Endothelial cell of umbilical vein (primary cell): ENCODE measurements at regions not wholly inside any gene's neighbourhood (a gene's known extent, or its start where the extent isn't known, plus 50 kb on each side); places are given as distances from the start of the nearest gene placed in this dataset.

ENCODE experiments used
- BruUV-seq: library from RNA; stranded (reverse); fragments of 400-500 nt; replicated peaks from 2 replicates; lab custom pipeline; 2021; lab: Mats Ljungman, UMichigan
- CTCF ChIA-PET: fragments of 300-600, 350-600 bp; sonication (Branson Sonifier 250); formaldehyde crosslinking; loops from one replicate; lab custom pipeline; 2021; ENCODE audit warnings: antibody characterized with exemption, inconsistent platforms; lab: Charles Lee
- POLR2A ChIA-PET: fragments of 300-600, 350-600 bp; sonication (Branson Sonifier 250); formaldehyde crosslinking; loops from one replicate; lab custom pipeline; 2021; ENCODE audit warnings: antibody characterized with exemption, inconsistent platforms; lab: Charles Lee
- DNase-seq: peaks from one replicate; pipeline ENCODE4 v3.0.0-alpha.2; 2011; ENCODE audit warnings: low read depth, low spot score
- FAIRE-seq: peaks from 2 replicates; lab custom pipeline; 2011; peaks lifted over from hg19 to GRCh38; lab: Jason Lieb, UNC
- H2AFZ ChIP-seq: 2 replicates; pipeline ENCODE4 v1.6.0; 2012; ENCODE audit warnings: low read depth, low read length, control low read depth, inconsistent platforms
- H3K27ac ChIP-seq: 2 replicates; pipeline ENCODE4 v1.5.1; 2011; ENCODE audit warnings: low read depth, mild to moderate bottlenecking, control low read depth, low read length, moderate library complexity; ENCODE audit not compliant: insufficient read depth
- H3K27me3 ChIP-seq, 2 experiments: 2 replicates each; pipeline versions ENCODE4 v1.6.0 to v1.6.1; 2011; ENCODE audit warnings: low read length in 2 of 2, mixed read lengths in 1 of 2; ENCODE audit not compliant: control insufficient read depth in 2 of 2, insufficient read depth in 2 of 2
- H3K36me3 ChIP-seq, 2 experiments: 2 replicates in 1 of 2; 3 replicates in 1 of 2; pipeline ENCODE4 v1.5.1; 2011; ENCODE audit warnings: low read length in 2 of 2, mild to moderate bottlenecking in 1 of 2, moderate library complexity in 1 of 2; ENCODE audit not compliant: control insufficient read depth in 2 of 2, insufficient read depth in 2 of 2; ENCODE audit errors: extremely low read depth in 1 of 2
- H3K4me1 ChIP-seq: 3 replicates; pipeline ENCODE4 v1.5.1; 2011; ENCODE audit warnings: mild to moderate bottlenecking, low read length; ENCODE audit not compliant: control insufficient read depth, insufficient read depth; ENCODE audit errors: extremely low read depth
- H3K4me2 ChIP-seq: 2 replicates; pipeline ENCODE4 v1.6.1; 2011; ENCODE audit warnings: low read length, control low read depth, mixed read lengths; ENCODE audit not compliant: insufficient read depth
- H3K4me3 ChIP-seq, 3 experiments: fragments of 200-600 bp in 1 of 3; sonication (generic), shearing (Covaris generic) in 1 of 3; replicated peaks in 1 of 3; 2 replicates each; pipeline ENCODE4 v1.5.1; 2011 to 2016; ENCODE audit warnings: control low read depth in 3 of 3, low read length in 3 of 3, mild to moderate bottlenecking in 2 of 3, inconsistent platforms in 1 of 3, low read depth in 1 of 3, moderate library complexity in 1 of 3; ENCODE audit not compliant: insufficient read depth in 1 of 3
- H3K79me2 ChIP-seq: 2 replicates; pipeline ENCODE4 v1.6.0; 2012; ENCODE audit warnings: low read length, inconsistent platforms; ENCODE audit not compliant: control insufficient read depth, insufficient read depth
- H3K9ac ChIP-seq: replicated peaks from 2 replicates; pipeline ENCODE3; 2011; ENCODE audit warnings: low read length, control low read depth; ENCODE audit not compliant: insufficient read depth; ENCODE audit errors: extremely low read depth
- H3K9me1 ChIP-seq: replicated peaks from 3 replicates; pipeline ENCODE4 v1.6.0; 2011; ENCODE audit warnings: mild to moderate bottlenecking, low read length; ENCODE audit not compliant: control insufficient read depth, insufficient read depth; ENCODE audit errors: extremely low read depth
- H3K9me3 ChIP-seq: replicated peaks from 2 replicates; pipeline ENCODE4 v1.5.1; 2012; ENCODE audit warnings: low read length, inconsistent platforms; ENCODE audit not compliant: control insufficient read depth, insufficient read depth
- H4K20me1 ChIP-seq: replicated peaks from 2 replicates; pipeline ENCODE3; 2011; ENCODE audit warnings: mild to moderate bottlenecking, low read length; ENCODE audit not compliant: control insufficient read depth, insufficient read depth; ENCODE audit errors: extremely low read depth
- CTCF ChIP-seq, 2 donors: IDR thresholded peaks; 1 replicate in 1 of 2; 2 replicates in 1 of 2; pipeline ENCODE4 v1.5.1; 2011; ENCODE audit warnings: low read length in 2 of 2, mild to moderate bottlenecking in 2 of 2, moderate library complexity in 2 of 2, control low read depth in 1 of 2, inconsistent platforms in 1 of 2, low read depth in 1 of 2; ENCODE audit not compliant: insufficient read depth in 1 of 2; ENCODE audit errors: extremely low read depth in 1 of 2
- EZH2 ChIP-seq: IDR thresholded peaks from 2 replicates; pipeline ENCODE4 v1.6.1; 2012; ENCODE audit warnings: borderline replicate concordance, low read depth, mild to moderate bottlenecking, moderate library complexity, low read length, inconsistent platforms; ENCODE audit not compliant: severe bottlenecking
- FOS ChIP-seq: IDR thresholded peaks from 2 replicates; pipeline ENCODE4 v1.6.1; 2011; ENCODE audit warnings: mild to moderate bottlenecking, low read length, moderate library complexity, borderline replicate concordance; ENCODE audit not compliant: insufficient read depth
- GATA2 ChIP-seq: IDR thresholded peaks from 2 replicates; pipeline ENCODE4 v1.7.0; 2011; ENCODE audit warnings: low read depth, mild to moderate bottlenecking, moderate library complexity, mixed read lengths, low read length; ENCODE audit not compliant: insufficient read length, insufficient read depth
- JUN ChIP-seq: IDR thresholded peaks from 2 replicates; pipeline ENCODE4 v1.6.1; 2011; ENCODE audit warnings: borderline replicate concordance, low read depth; ENCODE audit not compliant: insufficient read length, insufficient read depth
- MAX ChIP-seq: IDR thresholded peaks from 2 replicates; pipeline ENCODE4 v1.6.1; 2011; ENCODE audit not compliant: insufficient read depth, insufficient read length
- MYC ChIP-seq: IDR thresholded peaks from one replicate; pipeline ENCODE4 v1.6.1; 2011; ENCODE audit warnings: mild to moderate bottlenecking, low read depth, low read length
- POLR2A ChIP-seq: IDR thresholded peaks from 2 replicates; pipeline ENCODE4 v1.6.1; 2012; ENCODE audit warnings: low read depth, mild to moderate bottlenecking, control low read depth, low read length
- POLR2AphosphoS5 ChIP-seq: IDR thresholded peaks from 2 replicates; pipeline ENCODE4 v1.6.1; 2012; ENCODE audit warnings: low read depth, mild to moderate bottlenecking, control low read depth, low read length, moderate library complexity; ENCODE audit not compliant: insufficient read depth
- dilution Hi-C: fragments of 300-500 bp; cut with MboI; formaldehyde crosslinking; loops from one replicate; pipeline ENCODE4 v1.15.0; 2019; ENCODE audit warnings: low sequenced_read_pairs; ENCODE audit not compliant: extremely low pct_ligation_motif_present
- intact Hi-C: fragments of 100-400 bp; cut with micrococcal nuclease; formaldehyde crosslinking; loops from one replicate; pipeline ENCODE4 v1.10.0; 2022

DNA sequence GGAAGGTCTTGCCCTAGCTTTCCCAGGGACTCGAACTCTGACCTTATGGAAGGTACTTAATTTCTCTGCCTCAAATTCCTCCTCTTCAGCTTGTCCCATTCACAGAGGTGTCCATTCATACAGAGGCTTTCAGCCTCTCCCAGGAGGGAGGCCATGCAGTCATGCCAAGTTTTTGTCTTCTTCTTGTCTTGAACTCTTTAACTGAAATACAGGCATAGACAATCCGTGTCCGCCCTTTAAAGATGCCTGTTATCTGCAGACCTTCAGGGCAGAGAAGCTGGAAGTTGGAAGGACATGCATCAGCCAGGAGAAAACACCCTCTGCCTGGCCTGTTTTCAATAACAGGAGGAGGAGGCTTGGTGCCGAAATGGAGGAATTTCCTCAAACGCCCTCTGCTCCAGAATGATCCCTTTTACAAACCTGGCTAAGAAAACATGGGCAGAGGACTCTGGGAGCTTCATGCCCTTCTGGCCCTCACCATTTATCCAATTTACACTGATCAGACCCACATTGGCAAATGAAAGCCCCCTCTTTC lies 308.3 kb downstream of the MYCN start:
- FAIRE-seq: no peak
- Histone ChIP-seq H3K79me2 (no peaks in the 10 kb centered on the region), H2AFZ (no peak overlapping the region), H3K27me3 (no peaks in the 10 kb centered on the region), H3K9ac (no peak overlapping the region), H3K4me1 (no peaks in the 10 kb centered on the region), H3K9me3 (no peaks in the 10 kb centered on the region), H3K4me2 (no peak overlapping the region), H4K20me1 (no peaks in the 10 kb centered on the region), H3K4me3 (no peak overlapping the region), H3K27ac (no peak overlapping the region), H3K36me3 (no peaks in the 10 kb centered on the region), H3K9me1 (no peaks in the 10 kb centered on the region)
- POLR2A ChIA-PET: no interaction called here
- CTCF ChIA-PET: no interaction called here
- TF ChIP-seq MAX: no peak
- no peak for TF ChIP-seq GATA2
- TF ChIP-seq POLR2A: no peak
- TF ChIP-seq POLR2AphosphoS5: no peak
- TF ChIP-seq JUN: no peak
- no peak for TF ChIP-seq FOS
- TF ChIP-seq MYC: no peak
- TF ChIP-seq EZH2: no peak
- TF ChIP-seq CTCF (IDR thresholded peaks at IDR 0.05; ENCODE audit: extremely low read depth in 1 of 2, insufficient read depth in 1 of 2, low read depth in 1 of 2, low read length in 2 of 2): no peak
- BruUV-seq: no TSS peak
- dilution Hi-C loops (no loop called here), intact Hi-C loops (no loop called here)
- DNase-seq: no peak
